ENCODE measurements at regions not wholly inside any gene's neighbourhood (a gene's known extent, or its start where the extent isn't known, plus 50 kb on each side); places are given as distances from the start of the nearest gene placed in this dataset.

DNA sequence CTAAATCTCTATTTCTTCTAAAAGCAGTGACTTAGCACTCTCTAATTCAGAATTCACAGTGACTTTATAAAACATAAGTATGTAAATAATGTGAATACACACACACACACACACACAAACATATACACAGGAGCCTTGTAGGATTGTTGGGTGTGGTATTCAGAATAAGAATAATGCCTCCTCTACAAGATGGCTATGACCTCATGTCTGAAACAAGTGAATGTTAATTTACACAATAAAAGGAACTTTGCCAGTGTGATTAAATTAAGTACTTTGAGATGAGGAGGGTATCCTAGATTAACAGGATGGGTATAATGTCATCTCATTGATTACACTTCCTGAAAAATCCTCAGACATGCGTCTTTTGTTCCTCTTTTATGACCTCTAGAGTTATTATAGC is 234.6 kb downstream of the SLITRK6 start:
- TF ChIP-seq CTCF (IDR thresholded peaks at IDR 0.05) (no peak), POLR2A (IDR thresholded peaks at IDR 0.05) (no peak)

Data from adrenal gland (tissue), 5 donors.